ENCODE measurements at regions not wholly inside any gene's neighbourhood (a gene's known extent, or its start where the extent isn't known, plus 50 kb on each side); places are given as distances from the start of the nearest gene placed in this dataset.

GRCh38 chr2:240343548-240343947 is 91.9 kb upstream of the GPC1 start:
- DNase-seq (ENCODE audit: low spot score): no peak

GRCh38 chr2:240344904-240345303 is 90.6 kb upstream of the GPC1 start:
- no peak for DNase-seq (ENCODE audit: low spot score)

- DNase-seq (ENCODE audit: low spot score): no peak
Measured at GRCh38 chr2:240346015-240346752, 89.3 kb upstream of the GPC1 start.

GRCh38 chr2:240346753-240347372 is 88.6 kb upstream of the GPC1 start:
- no peak for DNase-seq (ENCODE audit: low spot score)

- no peak for DNase-seq (ENCODE audit: low spot score)
Measured at GRCh38 chr2:240347373-240347940, 88.0 kb upstream of the GPC1 start.

- DNase-seq (ENCODE audit: low spot score): no peak
Measured at GRCh38 chr2:240347949-240348500, 87.4 kb upstream of the GPC1 start.

GRCh38 chr2:240348522-240348921 is 86.9 kb upstream of the GPC1 start:
- DNase-seq (ENCODE audit: low spot score): no peak

- no peak for DNase-seq (ENCODE audit: low spot score)
Measured at GRCh38 chr2:240349133-240350005, 86.1 kb upstream of the GPC1 start.

- DNase-seq (ENCODE audit: low spot score): no peak
Measured at GRCh38 chr2:240350006-240350355, 85.5 kb upstream of the GPC1 start.

- DNase-seq (ENCODE audit: low spot score): no peak
Measured at GRCh38 chr2:240350696-240351087, 84.8 kb upstream of the GPC1 start.

- DNase-seq (ENCODE audit: low spot score): no peak
Measured at GRCh38 chr2:240351088-240351741, 84.2 kb upstream of the GPC1 start.

- DNase-seq (ENCODE audit: low spot score): no peak
Measured at GRCh38 chr2:240351826-240352426, 83.5 kb upstream of the GPC1 start.

- DNase-seq (ENCODE audit: low spot score): no peak
Measured at GRCh38 chr2:240353086-240353798, 82.2 kb upstream of the GPC1 start.

- DNase-seq (ENCODE audit: low spot score): no peak
Measured at GRCh38 chr2:240353944-240354343, 81.5 kb upstream of the GPC1 start.

- no peak for DNase-seq (ENCODE audit: low spot score)
Measured at GRCh38 chr2:240355001-240355891, 80.2 kb upstream of the GPC1 start.

- DNase-seq (ENCODE audit: low spot score): no peak
Measured at GRCh38 chr2:240355962-240356361, 79.5 kb upstream of the GPC1 start.

GRCh38 chr2:240356700-240357640 is 78.5 kb upstream of the GPC1 start:
- no peak for DNase-seq (ENCODE audit: low spot score)

- no peak for DNase-seq (ENCODE audit: low spot score)
Measured at GRCh38 chr2:240357641-240358012, 77.8 kb upstream of the GPC1 start.

GRCh38 chr2:240358080-240358479 is 77.4 kb upstream of the GPC1 start:
- DNase-seq (ENCODE audit: low spot score): no peak
